Calu3 (cell line): ENCODE measurements at regions not wholly inside any gene's neighbourhood (a gene's known extent, or its start where the extent isn't known, plus 50 kb on each side); places are given as distances from the start of the nearest gene placed in this dataset.

Experiments used
- BruUV-seq: library from RNA; stranded (reverse); fragments of 400-500 nt; replicated peaks from 2 replicates; lab custom pipeline; 2021; lab: Mats Ljungman, UMichigan
- CTCF ChIA-PET: fragments of 300-600 bp; sonication (Branson Sonifier 250); formaldehyde crosslinking; loops from one replicate; lab custom pipeline; 2022; ENCODE audit warnings: antibody characterized with exemption; lab: Charles Lee
- DNase-seq: peaks from one replicate; pipeline ENCODE4 v3.0.0; 2022
- H3K27ac Mint-ChIP-seq: one replicate; pipeline ENCODE4 v1.8.0; 2022; ENCODE audit warnings: mixed read lengths; ENCODE audit not compliant: unreplicated experiment
- H3K27me3 Mint-ChIP-seq: one replicate; pipeline ENCODE4 v1.8.0; 2022; ENCODE audit warnings: mixed read lengths; ENCODE audit not compliant: unreplicated experiment
- H3K36me3 Mint-ChIP-seq: one replicate; pipeline ENCODE4 v1.8.0; 2022; ENCODE audit warnings: mild to moderate bottlenecking, moderate library complexity, mixed read lengths; ENCODE audit not compliant: insufficient read depth, unreplicated experiment
- H3K4me1 Mint-ChIP-seq: one replicate; pipeline ENCODE4 v1.8.0; 2022; ENCODE audit warnings: mild to moderate bottlenecking, low read depth, mixed read lengths; ENCODE audit not compliant: unreplicated experiment
- H3K4me3 Mint-ChIP-seq: one replicate; pipeline ENCODE4 v1.8.0; 2022; ENCODE audit warnings: mild to moderate bottlenecking, low read depth, moderate library complexity, mixed read lengths; ENCODE audit not compliant: unreplicated experiment
- H3K9me3 Mint-ChIP-seq: one replicate; pipeline ENCODE4 v1.8.0; 2022; ENCODE audit warnings: low read depth, mixed read lengths; ENCODE audit not compliant: unreplicated experiment
- CTCF ChIP-seq: fragments of 200-600 bp; IDR thresholded peaks from one replicate; pipeline ENCODE4 v1.8.0; 2022; ENCODE audit warnings: antibody characterized with exemption; ENCODE audit not compliant: unreplicated experiment
- intact Hi-C: fragments of 100-400 bp; cut with micrococcal nuclease; formaldehyde crosslinking; loops from one replicate; pipeline ENCODE4 v1.10.0; 2022; ENCODE audit not compliant: unreplicated experiment

GRCh38 chr13:83229574-83230305 lies 652.5 kb downstream of the SLITRK1 start:
- no peak for TF ChIP-seq CTCF
- Mint-ChIP-seq H3K36me3 (no peaks in the 10 kb centered on the region), H3K4me3 (no peak overlapping the region), H3K27ac (no peak overlapping the region), H3K9me3 (no peaks in the 10 kb centered on the region), H3K4me1 (no peaks in the 10 kb centered on the region), H3K27me3 (no peaks in the 10 kb centered on the region)
- intact Hi-C loops, result no loop called here
- no peak for DNase-seq
- CTCF ChIA-PET, result no interaction called here
- BruUV-seq, result no TSS peak

DNA sequence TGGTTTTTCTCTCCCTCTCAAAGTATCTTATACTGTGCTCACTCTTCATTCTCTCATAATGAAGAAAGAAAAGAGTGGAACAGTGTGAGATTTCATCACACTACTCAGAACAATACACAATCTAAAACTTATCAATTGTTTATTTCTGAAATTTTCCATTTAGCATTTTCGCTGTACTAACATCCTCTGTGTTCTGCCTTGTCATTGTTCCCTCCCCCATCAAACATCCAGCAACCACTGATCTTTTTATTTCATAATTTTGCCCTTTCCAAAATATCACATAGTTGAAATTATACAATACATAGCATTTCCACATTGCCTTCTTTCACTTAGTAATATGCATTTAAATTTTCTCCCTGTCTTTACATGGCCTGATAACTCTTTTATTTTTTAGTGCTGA lies 658.7 kb downstream of the SLITRK1 start:
- no peak for TF ChIP-seq CTCF
- H3K36me3 Mint-ChIP-seq, result no peaks in the 10 kb centered on the region
- intact Hi-C loops, result no loop called here
- no peaks in the 10 kb centered on the region for H3K4me1 Mint-ChIP-seq
- H3K9me3 Mint-ChIP-seq, result no peaks in the 10 kb centered on the region
- CTCF ChIA-PET, result no interaction called here
- H3K4me3 Mint-ChIP-seq, result no peak overlapping the region
- H3K27me3 Mint-ChIP-seq, result no peaks in the 10 kb centered on the region
- H3K27ac Mint-ChIP-seq, result no peak overlapping the region
- no TSS peak for BruUV-seq
- DNase-seq, result no peak

DNA sequence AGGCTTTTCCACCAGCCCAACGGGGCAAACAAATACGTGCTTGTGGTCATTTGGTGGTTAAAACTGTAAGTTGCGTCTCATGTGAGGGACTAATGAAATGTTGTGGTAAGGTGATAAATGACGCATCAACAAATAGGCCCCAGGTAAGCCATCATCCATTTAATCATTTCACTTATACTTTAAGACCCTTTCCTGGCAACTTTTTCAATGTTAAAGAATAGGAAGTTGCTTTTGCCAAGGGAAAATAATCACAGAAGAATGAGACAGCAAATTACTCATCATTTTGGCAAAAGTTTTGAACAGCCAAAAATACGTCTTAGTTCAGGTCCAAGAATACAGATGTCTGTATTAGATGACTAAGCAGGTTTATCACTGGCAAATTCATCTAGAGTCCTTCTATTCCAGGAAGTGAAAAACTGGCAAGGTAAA lies 660.4 kb downstream of the SLITRK1 start:
- CTCF ChIA-PET, result no interaction called here
- Mint-ChIP-seq H3K27ac (no peak overlapping the region), H3K4me1 (no peaks in the 10 kb centered on the region), H3K36me3 (no peaks in the 10 kb centered on the region), H3K4me3 (no peak overlapping the region), H3K9me3 (no peaks in the 10 kb centered on the region), H3K27me3 (no peaks in the 10 kb centered on the region)
- DNase-seq, result no peak
- BruUV-seq, result no TSS peak
- no peak for TF ChIP-seq CTCF
- intact Hi-C loops, result no loop called here

DNA sequence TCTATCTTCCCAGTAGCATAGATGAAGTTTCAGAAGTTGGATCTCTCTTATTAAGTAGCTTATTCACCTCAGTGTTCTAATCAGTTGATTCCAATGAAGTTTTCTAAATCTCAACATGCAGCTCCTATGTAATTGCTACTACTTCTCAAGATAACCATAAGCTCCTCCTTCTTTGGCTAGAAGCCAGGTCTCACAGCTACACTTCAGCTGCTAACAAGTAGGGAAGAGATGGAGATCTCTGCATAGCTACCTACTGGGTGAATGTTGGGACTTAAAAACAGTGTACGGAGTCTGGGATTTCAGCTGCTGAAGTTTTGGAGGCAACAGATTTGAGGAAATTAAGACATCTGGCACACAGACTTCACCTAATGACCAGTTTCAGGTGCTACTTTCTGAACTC lies 661.0 kb downstream of the SLITRK1 start:
- H3K36me3 Mint-ChIP-seq, result no peaks in the 10 kb centered on the region
- DNase-seq, result no peak
- H3K27me3 Mint-ChIP-seq, result no peaks in the 10 kb centered on the region
- intact Hi-C loops, result no loop called here
- no TSS peak for BruUV-seq
- H3K4me3 Mint-ChIP-seq, result no peak overlapping the region
- H3K9me3 Mint-ChIP-seq, result no peaks in the 10 kb centered on the region
- no peaks in the 10 kb centered on the region for H3K4me1 Mint-ChIP-seq
- CTCF ChIA-PET, result no interaction called here
- no peak overlapping the region for H3K27ac Mint-ChIP-seq
- no peak for TF ChIP-seq CTCF
